H1 (cell line): ENCODE measurements at regions not wholly inside any gene's neighbourhood (a gene's known extent, or its start where the extent isn't known, plus 50 kb on each side); places are given as distances from the start of the nearest gene placed in this dataset.

ENCODE experiments used
- CBX5 ChIP-seq: fragments of 300-800, 300-1000 bp; sonication (generic); IDR thresholded peaks from 2 replicates; pipeline ENCODE4 v1.7.1; 2016; ENCODE audit warnings: antibody characterized with exemption, low read length, low read depth
- EZH2 ChIP-seq: fragments of 200-600 bp; sonication (generic); IDR thresholded peaks from 2 replicates; pipeline ENCODE4 v1.7.1; 2012; ENCODE audit warnings: low read depth, mild to moderate bottlenecking, moderate library complexity, low read length, inconsistent platforms; ENCODE audit not compliant: severe bottlenecking
- GABPA ChIP-seq: IDR thresholded peaks from 2 replicates; pipeline ENCODE4 v1.6.1; 2011; ENCODE audit warnings: mild to moderate bottlenecking, low read length, moderate library complexity, borderline replicate concordance; ENCODE audit not compliant: insufficient read depth
- KDM1A ChIP-seq: fragments of 200-600, 300-600 bp; sonication (generic); IDR thresholded peaks from 2 replicates; pipeline ENCODE4 v1.7.1; 2016; ENCODE audit warnings: mild to moderate bottlenecking, low read length, borderline replicate concordance
- KDM5A ChIP-seq: fragments of 200-600 bp; IDR thresholded peaks from 2 replicates; pipeline ENCODE4 v1.7.1; 2012; ENCODE audit warnings: mild to moderate bottlenecking, low read length, inconsistent platforms, mixed read lengths
- NRF1 ChIP-seq: IDR thresholded peaks from 2 replicates; pipeline ENCODE4 v1.6.1; 2011; ENCODE audit warnings: mild to moderate bottlenecking, low read depth, low read length, improper control_type of control experiment
- RFX5 ChIP-seq: IDR thresholded peaks from 2 replicates; pipeline ENCODE4 v1.6.1; 2011; ENCODE audit warnings: low read depth, low read length, improper control_type of control experiment, borderline replicate concordance
- RXRA ChIP-seq: IDR thresholded peaks from 2 replicates; pipeline ENCODE4 v1.6.1; 2011; ENCODE audit warnings: low read depth, mild to moderate bottlenecking, low read length, moderate library complexity; ENCODE audit not compliant: insufficient read depth
- SP1 ChIP-seq: IDR thresholded peaks from 2 replicates; pipeline ENCODE4 v1.6.1; 2011; ENCODE audit warnings: low read depth, low read length
- TAF1 ChIP-seq: IDR thresholded peaks from 2 replicates; pipeline ENCODE4 v1.6.1; 2011; ENCODE audit warnings: mild to moderate bottlenecking, low read depth, low read length
- TEAD4 ChIP-seq: IDR thresholded peaks from 2 replicates; pipeline ENCODE4 v1.6.1; 2012; ENCODE audit warnings: low read depth, low read length, inconsistent platforms, mixed read lengths
- ZNF274 ChIP-seq: IDR thresholded peaks from 2 replicates; pipeline ENCODE4 v1.7.0; 2012; ENCODE audit warnings: low read length, borderline replicate concordance; ENCODE audit errors: extremely low read depth
- TF ChIP-seq, protein P1 (sequence below), 3 experiments: IDR thresholded peaks; 1 replicate in 2 of 3; 2 replicates in 1 of 3; pipeline versions ENCODE4 v1.5.1 to v1.6.1; 2011; ENCODE audit warnings: low read length in 3 of 3, mild to moderate bottlenecking in 3 of 3, inconsistent platforms in 2 of 3, low read depth in 1 of 3, moderate library complexity in 1 of 3; ENCODE audit not compliant: insufficient read depth in 1 of 3; ENCODE audit errors: control extremely low read depth in 1 of 3
- TF ChIP-seq, protein P2 (sequence below): IDR thresholded peaks from 2 replicates; pipeline ENCODE4 v1.6.1; 2012; ENCODE audit warnings: low read length, inconsistent platforms

DNA sequence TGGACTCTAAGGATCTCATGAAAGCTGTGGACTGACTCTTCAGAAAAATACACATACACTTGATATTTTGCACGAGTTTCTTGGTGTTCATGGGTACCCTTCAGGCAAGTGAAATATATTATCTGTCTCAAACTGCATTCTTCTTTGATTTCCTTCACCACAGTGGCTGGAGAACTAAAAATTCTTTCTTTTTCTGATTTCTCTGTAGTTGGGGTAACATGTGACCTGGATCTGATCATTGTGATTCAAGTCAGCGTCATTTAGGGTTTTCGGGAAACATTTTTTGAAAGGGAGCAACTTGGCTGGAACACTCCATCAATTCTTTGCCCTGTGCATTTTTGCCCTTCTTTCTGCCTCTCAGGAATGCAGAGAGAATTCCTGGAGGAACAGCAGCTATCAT, 205.8 kb downstream of the OR2B2 start:
- TF ChIP-seq, protein P1, sequence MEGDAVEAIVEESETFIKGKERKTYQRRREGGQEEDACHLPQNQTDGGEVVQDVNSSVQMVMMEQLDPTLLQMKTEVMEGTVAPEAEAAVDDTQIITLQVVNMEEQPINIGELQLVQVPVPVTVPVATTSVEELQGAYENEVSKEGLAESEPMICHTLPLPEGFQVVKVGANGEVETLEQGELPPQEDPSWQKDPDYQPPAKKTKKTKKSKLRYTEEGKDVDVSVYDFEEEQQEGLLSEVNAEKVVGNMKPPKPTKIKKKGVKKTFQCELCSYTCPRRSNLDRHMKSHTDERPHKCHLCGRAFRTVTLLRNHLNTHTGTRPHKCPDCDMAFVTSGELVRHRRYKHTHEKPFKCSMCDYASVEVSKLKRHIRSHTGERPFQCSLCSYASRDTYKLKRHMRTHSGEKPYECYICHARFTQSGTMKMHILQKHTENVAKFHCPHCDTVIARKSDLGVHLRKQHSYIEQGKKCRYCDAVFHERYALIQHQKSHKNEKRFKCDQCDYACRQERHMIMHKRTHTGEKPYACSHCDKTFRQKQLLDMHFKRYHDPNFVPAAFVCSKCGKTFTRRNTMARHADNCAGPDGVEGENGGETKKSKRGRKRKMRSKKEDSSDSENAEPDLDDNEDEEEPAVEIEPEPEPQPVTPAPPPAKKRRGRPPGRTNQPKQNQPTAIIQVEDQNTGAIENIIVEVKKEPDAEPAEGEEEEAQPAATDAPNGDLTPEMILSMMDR (IDR thresholded peaks at IDR 0.05; ENCODE audit: control extremely low read depth in 1 of 3, insufficient read depth in 1 of 3, low read depth in 1 of 3, low read length in 3 of 3), result no peak
- no peak for TF ChIP-seq RXRA
- no peak for TF ChIP-seq KDM5A
- TF ChIP-seq CBX5, result no peak
- TF ChIP-seq RFX5, result no peak
- TF ChIP-seq, protein P2, sequence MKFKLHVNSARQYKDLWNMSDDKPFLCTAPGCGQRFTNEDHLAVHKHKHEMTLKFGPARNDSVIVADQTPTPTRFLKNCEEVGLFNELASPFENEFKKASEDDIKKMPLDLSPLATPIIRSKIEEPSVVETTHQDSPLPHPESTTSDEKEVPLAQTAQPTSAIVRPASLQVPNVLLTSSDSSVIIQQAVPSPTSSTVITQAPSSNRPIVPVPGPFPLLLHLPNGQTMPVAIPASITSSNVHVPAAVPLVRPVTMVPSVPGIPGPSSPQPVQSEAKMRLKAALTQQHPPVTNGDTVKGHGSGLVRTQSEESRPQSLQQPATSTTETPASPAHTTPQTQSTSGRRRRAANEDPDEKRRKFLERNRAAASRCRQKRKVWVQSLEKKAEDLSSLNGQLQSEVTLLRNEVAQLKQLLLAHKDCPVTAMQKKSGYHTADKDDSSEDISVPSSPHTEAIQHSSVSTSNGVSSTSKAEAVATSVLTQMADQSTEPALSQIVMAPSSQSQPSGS, result no peak
- TF ChIP-seq SP1, result no peak
- no peak for TF ChIP-seq TAF1
- TF ChIP-seq NRF1, result no peak
- TF ChIP-seq GABPA, result no peak
- no peak for TF ChIP-seq ZNF274
- TF ChIP-seq TEAD4, result no peak
- TF ChIP-seq KDM1A, result no peak
- TF ChIP-seq EZH2, result no peak
